ENCODE measurements at regions not wholly inside any gene's neighbourhood (a gene's known extent, or its start where the extent isn't known, plus 50 kb on each side); places are given as distances from the start of the nearest gene placed in this dataset.

GRCh38 chr11:70511345-70511744 is 113.0 kb downstream of the CTTN start:
- TF ChIP-seq, protein P1, sequence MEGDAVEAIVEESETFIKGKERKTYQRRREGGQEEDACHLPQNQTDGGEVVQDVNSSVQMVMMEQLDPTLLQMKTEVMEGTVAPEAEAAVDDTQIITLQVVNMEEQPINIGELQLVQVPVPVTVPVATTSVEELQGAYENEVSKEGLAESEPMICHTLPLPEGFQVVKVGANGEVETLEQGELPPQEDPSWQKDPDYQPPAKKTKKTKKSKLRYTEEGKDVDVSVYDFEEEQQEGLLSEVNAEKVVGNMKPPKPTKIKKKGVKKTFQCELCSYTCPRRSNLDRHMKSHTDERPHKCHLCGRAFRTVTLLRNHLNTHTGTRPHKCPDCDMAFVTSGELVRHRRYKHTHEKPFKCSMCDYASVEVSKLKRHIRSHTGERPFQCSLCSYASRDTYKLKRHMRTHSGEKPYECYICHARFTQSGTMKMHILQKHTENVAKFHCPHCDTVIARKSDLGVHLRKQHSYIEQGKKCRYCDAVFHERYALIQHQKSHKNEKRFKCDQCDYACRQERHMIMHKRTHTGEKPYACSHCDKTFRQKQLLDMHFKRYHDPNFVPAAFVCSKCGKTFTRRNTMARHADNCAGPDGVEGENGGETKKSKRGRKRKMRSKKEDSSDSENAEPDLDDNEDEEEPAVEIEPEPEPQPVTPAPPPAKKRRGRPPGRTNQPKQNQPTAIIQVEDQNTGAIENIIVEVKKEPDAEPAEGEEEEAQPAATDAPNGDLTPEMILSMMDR (conservative IDR thresholded peaks at IDR 0.05; ENCODE audit: low read length), result no peak
- no peak overlapping the region for H3K4me3 ChIP-seq (ENCODE audit: low read length)
- DNase-seq (ENCODE audit: low read depth), result no peak

- no peak overlapping the region for H3K4me3 ChIP-seq (ENCODE audit: low read length)
- no peak for DNase-seq (ENCODE audit: low read depth)
- TF ChIP-seq, protein P1 (conservative IDR thresholded peaks at IDR 0.05; ENCODE audit: low read length), result no peak
Observed at GRCh38 chr11:70512716-70513115, 114.4 kb downstream of the CTTN start.

DNA sequence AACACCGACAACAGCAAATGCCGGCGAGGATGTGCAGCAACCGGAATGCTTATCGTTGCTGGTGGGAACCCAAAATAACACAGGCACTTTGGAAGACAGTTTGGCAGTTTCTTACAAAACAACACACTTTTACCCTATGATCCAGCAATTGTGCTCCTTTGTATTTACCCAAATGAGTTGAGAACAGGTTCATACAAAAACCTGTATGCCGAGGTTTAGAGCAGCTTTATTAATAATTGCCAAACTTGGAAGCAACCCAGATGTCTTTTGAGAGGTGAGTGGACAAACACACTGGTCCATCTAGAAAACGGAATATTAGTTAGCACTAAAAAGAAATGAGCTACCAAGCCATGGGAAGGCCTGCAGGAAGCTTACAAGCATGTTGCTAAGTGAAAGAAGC is 118.9 kb downstream of the CTTN start:
- DNase-seq (ENCODE audit: low read depth), result no peak
- no peak overlapping the region for H3K4me3 ChIP-seq (ENCODE audit: low read length)
- TF ChIP-seq, protein P1 (conservative IDR thresholded peaks at IDR 0.05; ENCODE audit: low read length), result no peak

GRCh38 chr11:70517988-70518907 is 119.9 kb downstream of the CTTN start:
- peak; percentile 85 for DNase-seq (ENCODE audit: low read depth)
- TF ChIP-seq, protein P1 (conservative IDR thresholded peaks at IDR 0.05; ENCODE audit: low read length), result no peak
- no peak overlapping the region for H3K4me3 ChIP-seq (ENCODE audit: low read length)

DNA sequence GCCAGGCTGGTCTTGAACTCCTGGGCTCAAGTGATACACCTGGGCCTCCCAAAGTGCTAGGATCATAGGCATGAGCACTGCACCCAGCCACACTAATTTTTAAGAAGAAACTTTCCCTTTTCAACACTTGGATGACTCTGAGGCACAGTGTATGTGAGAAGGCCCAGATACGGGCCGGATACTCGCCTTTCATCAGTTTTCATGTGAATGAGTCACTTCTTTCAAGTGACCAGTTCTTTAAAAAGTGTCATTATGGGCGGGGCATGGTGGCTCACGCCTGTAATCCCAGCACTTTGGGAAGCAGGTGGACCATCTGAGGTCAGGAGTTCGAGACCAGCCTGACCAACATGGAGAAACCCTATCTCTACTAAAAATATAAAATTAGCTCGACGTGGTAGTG is 120.8 kb downstream of the CTTN start:
- H3K4me3 ChIP-seq (ENCODE audit: low read length), result no peak overlapping the region
- TF ChIP-seq, protein P1 (conservative IDR thresholded peaks at IDR 0.05; ENCODE audit: low read length), result no peak
- DNase-seq (ENCODE audit: low read depth), result no peak

DNA sequence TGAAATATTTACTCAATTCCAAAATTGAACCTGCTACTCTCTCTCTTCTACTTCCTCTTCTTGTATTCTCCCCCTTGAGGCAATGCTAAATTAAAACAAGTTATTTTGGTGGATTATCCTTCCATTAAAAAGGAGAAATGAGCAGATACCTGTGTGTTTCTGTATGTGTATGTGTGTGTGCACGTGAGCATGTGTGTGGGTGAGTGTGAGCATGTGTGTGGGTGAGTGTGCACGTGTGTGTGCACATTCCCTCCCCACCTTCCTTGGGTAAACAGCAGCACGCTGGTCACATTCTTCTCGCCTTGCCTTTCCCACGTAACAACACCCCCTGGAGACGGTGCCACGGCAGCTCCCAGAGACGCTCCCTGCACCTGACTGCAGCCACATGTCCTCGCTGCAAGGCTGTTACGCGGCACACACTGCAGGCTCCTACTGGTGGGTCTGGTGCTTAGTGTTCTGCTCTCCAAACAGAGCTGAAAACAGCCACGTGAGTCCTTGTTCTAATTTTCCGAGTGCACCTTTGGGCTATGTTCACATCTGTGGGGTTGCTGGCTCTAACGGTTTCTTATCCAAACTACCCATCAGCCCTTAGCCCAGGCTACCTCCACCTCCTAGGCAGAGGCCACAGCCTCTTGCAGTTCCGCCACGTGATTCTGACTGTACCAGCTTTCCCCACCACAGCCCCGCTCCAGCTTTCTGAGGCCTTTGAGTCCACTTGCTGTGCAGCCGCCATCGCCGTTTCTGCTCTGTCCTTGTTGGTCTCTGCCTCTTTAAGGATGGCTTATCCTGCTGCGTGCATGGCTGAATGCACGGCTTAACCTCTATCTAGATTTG is 123.4 kb downstream of the CTTN start:
- H3K4me3 ChIP-seq (ENCODE audit: low read length), result no peak overlapping the region
- DNase-seq (ENCODE audit: low read depth), result no peak
- TF ChIP-seq, protein P1 (conservative IDR thresholded peaks at IDR 0.05; ENCODE audit: low read length), result no peak
